HG02798 (cell line): ENCODE measurements at regions not wholly inside any gene's neighbourhood (a gene's known extent, or its start where the extent isn't known, plus 50 kb on each side); places are given as distances from the start of the nearest gene placed in this dataset.
A peak's percentile ranks its signal among the peaks of the same experiment; 100 is the strongest.
"Not testable (repeated sequence)": the region's sequence is repeated elsewhere in the genome, so short reads cannot be mapped to it uniquely, and the experiment has no call there.

Experiments
- ATAC-seq: cut with Tn5 transposase; IDR thresholded peaks from one replicate; pipeline ENCODE4 v1.9.1; 2021; ENCODE audit warnings: mild to moderate bottlenecking; ENCODE audit not compliant: unreplicated experiment, poor library complexity

DNA sequence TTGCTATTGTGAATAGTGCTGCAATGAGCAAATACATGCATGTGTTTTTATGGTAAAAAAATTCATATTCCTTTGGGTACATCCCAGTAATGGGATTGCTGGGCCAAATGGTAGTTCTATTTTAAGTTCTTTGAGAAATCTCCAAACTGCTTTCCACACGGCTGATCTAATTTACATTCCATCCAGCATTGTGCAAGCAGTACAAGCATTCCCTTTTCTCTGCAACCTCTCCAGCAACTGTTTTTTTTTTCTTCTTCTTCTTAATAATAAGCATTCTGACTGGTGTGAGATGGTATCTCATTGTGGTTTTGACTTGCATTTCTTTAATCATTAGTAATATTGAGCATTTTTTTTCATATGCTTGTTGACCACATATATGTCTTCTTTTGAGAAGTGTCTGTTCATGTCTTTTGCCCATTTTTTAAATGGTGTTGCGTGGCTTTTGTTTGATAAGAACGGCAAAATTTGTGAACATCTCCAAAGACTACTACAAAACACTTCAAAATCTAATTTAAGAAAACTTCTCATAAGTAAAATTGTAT lies 136.1 kb upstream of the MYO3A start:
- no peak for ATAC-seq

DNA sequence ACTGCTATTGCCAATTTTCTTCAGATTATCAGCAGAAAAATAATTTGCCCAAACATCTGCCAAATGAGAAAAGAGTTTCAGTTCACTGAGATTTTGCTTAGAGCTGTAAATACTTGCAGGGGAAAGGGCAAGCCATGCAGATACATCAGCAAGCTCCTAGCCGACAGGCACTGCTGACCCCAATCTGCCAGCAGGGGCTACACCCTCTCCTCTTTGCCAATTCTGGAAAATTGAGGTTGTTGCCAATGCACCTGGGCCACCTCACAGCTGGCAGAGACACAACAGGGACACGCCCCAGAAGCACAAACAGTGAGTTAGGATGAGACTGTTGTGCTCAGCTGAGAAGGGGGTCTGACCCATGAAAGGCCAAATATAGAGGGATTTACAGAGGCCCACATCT lies 129.5 kb upstream of the MYO3A start:
- no peak for ATAC-seq

DNA sequence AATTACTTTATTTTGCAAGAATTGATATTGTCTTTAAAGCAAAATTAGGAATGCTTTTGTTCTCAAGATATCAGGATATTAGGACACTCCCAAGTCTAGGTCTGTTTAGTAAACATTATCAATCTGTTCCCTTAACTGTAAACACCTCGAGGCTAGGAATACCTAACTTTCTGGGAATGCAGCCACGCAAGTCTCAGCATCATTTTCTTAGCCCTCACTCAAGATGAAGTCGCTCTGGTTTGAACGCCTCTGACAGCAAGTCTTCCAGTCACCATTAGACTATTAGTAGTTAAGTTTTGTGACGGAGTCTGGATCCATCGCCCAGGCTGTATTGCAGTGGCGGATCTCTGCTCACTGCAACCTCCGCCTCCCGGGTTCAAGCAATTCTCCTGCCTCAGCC lies 128.0 kb upstream of the MYO3A start:
- ATAC-seq: no peak

- no peak for ATAC-seq
These were observed 125.7 kb upstream of the MYO3A start for GRCh38 chr10:25808372-25808771.

DNA sequence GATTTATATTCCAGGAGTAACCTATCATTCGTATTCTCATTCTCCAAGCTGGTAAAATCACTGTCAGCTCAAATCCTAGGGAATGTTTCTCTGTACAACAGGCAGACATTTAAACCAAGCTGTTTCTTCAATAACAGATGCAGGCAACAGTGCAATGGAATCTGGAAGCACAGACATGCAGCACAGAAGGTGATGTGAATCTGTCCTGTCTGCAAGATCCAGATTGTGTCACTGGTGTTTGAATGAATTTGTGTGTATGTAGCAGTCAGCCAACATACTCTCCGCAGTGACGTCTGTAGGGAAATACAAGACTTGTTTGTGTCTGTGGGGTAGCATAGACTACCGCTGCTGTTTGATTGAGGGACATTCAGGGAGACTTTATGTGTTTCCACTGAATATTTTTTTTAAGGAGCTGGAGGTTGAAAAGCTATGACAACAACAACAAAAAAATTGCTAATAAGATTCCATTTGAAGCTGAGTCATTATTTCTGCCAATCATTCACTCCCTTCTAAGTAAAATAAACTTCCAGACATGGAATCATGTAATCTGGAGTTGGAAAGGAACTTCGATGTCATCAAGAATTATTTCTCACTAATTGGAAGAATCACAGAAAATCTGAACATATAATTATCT lies 122.9 kb upstream of the MYO3A start:
- no peak for ATAC-seq

DNA sequence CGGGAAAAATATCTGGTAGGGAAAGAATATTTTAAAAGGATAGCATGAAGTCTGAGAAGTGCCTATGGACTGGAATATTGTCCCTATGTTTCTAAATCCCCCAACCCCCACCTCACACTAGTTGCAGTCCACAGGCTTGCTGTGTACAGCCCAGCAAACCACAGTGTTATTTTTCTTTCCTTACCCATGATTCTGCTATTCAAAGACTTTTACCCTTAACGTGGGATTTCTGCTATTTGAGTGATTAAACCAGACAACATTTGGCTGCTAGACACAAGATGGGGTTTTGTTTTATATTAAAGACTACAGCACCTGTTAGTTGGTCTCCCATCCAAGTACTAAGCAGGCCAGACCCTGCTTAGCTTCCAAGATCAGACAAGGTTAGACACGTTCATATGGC lies 120.5 kb upstream of the MYO3A start:
- ATAC-seq: no peak

GRCh38 chr10:25815236-25815635 lies 118.8 kb upstream of the MYO3A start:
- no peak for ATAC-seq

DNA sequence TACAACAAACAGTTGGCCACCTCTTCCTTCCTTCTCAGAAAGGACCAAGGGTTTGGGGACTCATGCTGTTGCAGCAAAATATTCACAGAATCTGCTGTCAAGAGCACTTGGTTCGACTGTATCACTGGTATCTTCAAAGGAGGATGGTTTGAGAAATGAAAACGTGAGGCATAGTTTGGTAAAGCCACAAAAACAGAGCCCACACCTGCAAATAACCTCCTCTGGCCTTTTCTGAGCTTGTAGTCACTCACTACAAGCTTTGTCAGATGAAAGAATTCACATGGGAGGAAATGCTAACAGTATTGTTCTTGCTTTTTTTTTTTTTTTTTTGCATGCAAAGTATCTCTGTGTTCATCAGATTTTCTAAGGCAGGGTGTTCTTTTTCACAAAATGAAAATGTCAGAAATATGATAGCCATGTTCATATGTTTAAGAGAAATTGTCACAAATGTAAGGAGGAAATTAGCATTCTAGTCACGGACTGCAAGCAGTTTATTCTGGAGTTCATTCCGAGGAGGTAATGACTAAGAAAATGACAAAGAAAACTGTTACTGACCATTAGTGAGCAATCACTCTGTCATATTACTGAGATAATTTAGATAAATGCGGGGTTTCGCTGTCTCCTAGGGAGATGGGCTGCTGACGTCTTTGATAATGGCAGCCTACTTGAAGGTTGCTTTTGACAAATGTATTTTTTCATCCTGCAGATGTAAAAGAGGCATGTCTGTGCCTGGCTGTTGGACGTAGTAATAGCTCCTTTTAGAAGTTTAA lies 117.8 kb upstream of the MYO3A start:
- no peak for ATAC-seq

GRCh38 chr10:25817200-25817599 lies 116.8 kb upstream of the MYO3A start:
- no peak for ATAC-seq

DNA sequence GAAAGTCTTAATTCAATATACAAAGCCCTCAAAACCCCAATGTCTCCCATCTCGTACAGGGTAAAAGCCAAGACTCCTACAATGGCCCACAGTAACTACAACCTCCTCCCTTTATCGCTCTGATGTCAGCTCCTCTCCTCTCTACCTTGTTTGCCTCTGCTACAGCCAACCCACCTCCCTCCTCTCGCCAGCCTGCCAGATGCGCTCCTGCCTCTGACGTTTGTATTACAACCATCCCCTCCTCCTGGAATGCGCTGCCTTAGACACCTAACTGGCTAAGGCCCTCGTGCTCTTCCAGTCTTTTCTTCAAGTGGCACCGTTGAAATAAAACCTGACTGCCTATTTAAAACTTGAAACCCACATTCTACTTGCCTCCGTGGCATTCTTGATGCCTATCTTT lies 115.3 kb upstream of the MYO3A start:
- ATAC-seq: no peak

- ATAC-seq: peak; percentile 6
These were observed 113.6 kb upstream of the MYO3A start for GRCh38 chr10:25820472-25820871.

DNA sequence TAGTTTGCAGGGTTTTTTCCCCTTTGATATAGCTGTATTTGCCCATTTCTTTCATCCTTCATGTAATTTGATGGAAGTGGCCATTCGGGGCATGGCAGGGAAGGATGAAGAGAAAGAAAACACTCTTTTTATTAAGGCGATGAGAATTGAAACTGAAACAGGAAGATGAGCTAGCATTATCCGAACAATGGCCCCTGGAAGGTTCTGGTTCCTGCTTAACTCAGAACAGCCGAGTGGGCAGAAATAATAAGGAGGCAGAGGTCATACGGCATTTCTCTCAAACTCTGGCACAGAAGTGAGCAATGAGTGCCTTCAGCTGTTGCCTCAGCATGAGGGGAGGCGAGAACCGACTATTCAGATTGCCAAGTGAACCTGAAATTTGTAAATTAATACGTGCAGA lies 113.2 kb upstream of the MYO3A start:
- ATAC-seq: peak; percentile 39

DNA sequence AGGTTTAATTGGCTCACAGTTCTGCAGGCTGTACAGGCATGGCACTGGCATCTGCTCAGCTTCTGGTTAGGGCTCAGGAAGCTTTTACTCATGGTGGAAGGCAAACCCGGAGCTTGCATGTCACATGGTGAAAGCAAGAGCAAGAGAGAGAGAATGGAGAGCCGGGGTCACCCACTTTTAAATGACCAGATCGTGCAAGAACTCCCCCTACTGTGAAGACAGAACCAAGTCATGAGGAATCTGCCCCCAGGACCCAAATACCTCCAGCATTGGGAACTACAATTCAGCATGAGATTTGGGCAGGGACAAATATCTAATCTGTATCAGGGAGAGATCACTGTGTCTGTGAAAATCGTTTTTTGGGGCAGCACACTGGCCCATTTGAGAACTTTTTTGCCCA lies 110.0 kb upstream of the MYO3A start:
- ATAC-seq: no peak

- no peak for ATAC-seq
These were observed 105.6 kb upstream of the MYO3A start for GRCh38 chr10:25828475-25828874.

- no peak for ATAC-seq
These were observed 102.9 kb upstream of the MYO3A start for GRCh38 chr10:25831080-25831479.

GRCh38 chr10:25839683-25840082 lies 94.3 kb upstream of the MYO3A start:
- no peak for ATAC-seq

- ATAC-seq: not testable (repeated sequence)
These were observed 93.2 kb upstream of the MYO3A start for GRCh38 chr10:25840875-25841274.

GRCh38 chr10:25842146-25842545 lies 91.9 kb upstream of the MYO3A start:
- no peak for ATAC-seq

DNA sequence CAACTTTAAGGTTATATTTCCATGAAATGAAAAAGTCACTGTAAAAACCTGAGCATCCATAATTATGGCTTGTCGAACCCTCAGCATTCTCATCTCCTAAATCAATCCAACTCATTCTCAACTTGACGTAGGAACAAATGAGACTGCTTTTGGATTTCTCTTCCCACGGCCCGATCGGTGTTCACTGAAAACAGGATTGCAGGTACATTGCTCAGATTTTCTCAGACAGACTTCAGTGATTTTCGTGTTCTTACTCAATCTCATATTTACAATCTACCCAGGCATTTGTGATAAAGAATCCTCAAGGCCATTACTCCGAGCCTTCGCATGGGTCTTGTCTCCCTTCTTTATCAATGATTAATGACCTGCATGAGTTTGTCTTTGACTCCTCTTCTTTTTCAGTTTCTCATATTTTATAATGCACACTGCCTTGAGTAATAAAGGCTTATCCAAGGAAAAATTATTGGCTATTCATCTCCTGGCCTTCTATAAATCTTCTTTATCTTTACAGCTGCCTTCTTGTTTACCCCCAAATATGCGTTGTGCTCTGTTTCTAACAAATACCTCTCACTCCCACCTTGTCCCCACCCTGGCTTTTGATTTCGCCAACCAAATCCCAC lies 90.4 kb upstream of the MYO3A start:
- no peak for ATAC-seq

GRCh38 chr10:25844716-25845115 lies 89.3 kb upstream of the MYO3A start:
- not testable (repeated sequence) for ATAC-seq

DNA sequence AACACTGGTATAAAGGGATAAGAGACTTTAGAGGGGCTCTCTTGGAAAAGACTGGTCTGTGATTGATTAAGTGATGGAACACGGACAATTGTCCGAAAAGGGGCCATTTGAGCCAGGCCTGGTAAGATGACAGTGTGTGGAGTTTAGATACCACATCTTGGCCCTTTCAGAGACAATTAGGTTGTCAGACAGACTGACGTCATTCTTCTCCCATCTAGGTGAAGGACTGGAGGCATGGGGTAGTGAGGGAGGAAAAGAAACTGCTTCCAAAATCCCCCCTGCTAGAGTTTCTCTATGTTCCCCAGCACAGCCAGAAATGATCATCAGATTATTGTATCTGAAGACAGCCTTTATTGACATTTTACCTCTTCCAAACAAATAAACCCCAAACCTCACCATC lies 84.8 kb upstream of the MYO3A start:
- ATAC-seq: no peak
